ENCODE measurements at regions not wholly inside any gene's neighbourhood (a gene's known extent, or its start where the extent isn't known, plus 50 kb on each side); places are given as distances from the start of the nearest gene placed in this dataset.

DNA sequence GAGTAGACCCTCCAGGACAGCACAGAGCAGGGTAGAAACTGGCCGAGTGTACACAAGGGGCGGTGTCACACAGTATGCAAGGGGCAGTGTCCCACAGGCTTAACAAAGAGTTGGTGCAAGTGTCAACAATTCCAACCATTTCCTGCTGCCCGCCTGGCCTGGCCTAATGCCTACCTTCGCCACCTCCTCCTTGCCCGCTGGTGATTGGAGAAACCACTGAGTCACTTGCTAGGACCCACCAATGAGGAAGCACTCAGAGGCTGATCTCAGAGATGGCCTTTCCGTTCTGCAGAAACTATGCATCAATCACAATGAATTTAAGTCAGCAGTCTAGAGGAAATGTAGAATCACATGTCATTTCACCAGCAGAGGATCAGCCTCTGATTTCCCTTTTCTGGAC, 263.3 kb upstream of the PKDCC start:
- H3K4me3 ChIP-seq (ENCODE audit: low read depth, poor library complexity, severe bottlenecking), result no peak overlapping the region
- TF ChIP-seq, protein P1, sequence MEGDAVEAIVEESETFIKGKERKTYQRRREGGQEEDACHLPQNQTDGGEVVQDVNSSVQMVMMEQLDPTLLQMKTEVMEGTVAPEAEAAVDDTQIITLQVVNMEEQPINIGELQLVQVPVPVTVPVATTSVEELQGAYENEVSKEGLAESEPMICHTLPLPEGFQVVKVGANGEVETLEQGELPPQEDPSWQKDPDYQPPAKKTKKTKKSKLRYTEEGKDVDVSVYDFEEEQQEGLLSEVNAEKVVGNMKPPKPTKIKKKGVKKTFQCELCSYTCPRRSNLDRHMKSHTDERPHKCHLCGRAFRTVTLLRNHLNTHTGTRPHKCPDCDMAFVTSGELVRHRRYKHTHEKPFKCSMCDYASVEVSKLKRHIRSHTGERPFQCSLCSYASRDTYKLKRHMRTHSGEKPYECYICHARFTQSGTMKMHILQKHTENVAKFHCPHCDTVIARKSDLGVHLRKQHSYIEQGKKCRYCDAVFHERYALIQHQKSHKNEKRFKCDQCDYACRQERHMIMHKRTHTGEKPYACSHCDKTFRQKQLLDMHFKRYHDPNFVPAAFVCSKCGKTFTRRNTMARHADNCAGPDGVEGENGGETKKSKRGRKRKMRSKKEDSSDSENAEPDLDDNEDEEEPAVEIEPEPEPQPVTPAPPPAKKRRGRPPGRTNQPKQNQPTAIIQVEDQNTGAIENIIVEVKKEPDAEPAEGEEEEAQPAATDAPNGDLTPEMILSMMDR (IDR thresholded peaks at IDR 0.05), result no peak
- TF ChIP-seq POLR2A (IDR thresholded peaks at IDR 0.05), result no peak
- intact Hi-C loops (cut with DNase I; ENCODE audit: low total_unique reads), result loop anchor here (10.0 kb wide), 1 partner anchor 1870 kb away; no protein-coding TSS in a partner anchor
- no peak for DNase-seq (ENCODE audit: low spot score in 2 of 2)
- 83 to 84% methylated on average over 6 of the region's 6 CpGs for WGBS, 2 donors

DNA sequence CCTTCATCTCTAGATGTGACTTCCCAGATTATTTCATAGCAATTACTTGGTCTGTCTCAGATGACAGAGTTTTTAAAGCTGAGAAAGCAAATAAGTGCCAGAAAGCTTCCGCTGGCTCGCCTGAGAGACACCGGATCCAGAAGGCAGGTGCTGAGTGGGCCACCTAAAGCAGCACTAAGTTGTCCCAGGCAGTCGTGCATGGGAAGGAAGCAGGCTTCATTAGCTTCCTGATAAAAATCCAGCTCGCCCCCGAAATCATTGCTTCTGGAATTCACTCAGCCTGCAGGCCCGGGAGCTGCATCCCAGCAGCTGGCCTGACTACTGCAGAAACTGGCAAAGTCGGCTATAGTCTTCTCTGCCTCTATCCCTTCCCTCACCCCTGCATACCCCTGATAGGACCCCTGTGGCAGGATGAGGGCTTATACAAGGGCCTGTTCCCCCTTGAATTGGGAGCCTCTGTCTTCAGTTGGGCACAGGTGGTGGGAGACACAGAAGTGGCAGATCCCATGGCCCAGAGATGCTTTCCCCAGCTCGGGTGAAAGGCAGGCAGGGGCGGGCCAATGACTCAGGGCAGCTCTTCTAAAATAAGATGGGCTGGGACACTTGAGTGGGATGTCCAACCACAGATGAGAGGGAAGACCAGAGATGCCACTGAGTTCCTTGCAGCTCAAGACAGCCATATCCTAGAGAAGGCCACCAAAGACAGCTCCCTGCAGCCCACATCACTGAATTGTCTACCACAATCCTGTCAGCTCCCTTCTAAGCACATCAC, 262.4 kb upstream of the PKDCC start:
- no peak for TF ChIP-seq POLR2A (IDR thresholded peaks at IDR 0.05)

DNA sequence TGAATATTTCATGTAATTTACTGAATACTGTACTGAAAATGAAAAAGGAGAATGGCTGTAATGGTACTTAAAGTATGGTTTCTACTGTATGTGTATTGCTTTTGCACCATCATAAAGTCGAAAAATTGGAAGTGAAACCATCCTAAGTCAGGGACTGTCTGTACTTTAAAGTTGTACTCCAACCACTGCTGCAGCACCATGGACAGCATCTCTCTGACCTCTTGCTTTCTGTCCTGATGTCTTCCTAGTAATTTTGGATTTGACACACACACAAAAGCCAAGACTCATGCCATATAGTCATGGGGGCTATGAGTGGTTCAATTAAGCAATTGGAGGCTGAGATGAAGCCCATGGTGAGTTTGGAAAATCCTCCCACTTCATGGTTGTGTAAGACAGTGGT, 256.3 kb upstream of the PKDCC start:
- no peak for DNase-seq (ENCODE audit: low spot score in 2 of 2)
- intact Hi-C loops (cut with DNase I; ENCODE audit: low total_unique reads), result no loop called here
- WGBS, 2 donors, result 58 to 60% methylated on average over 1 of the region's 1 CpG

More for the DNA sequence above, 262.4 kb upstream of the PKDCC start:
- intact Hi-C loops (cut with DNase I; ENCODE audit: low total_unique reads), result loop anchor here (10.0 kb wide), 1 partner anchor 1871 kb away; no protein-coding TSS in a partner anchor
- no peak for DNase-seq (ENCODE audit: low spot score in 2 of 2)
- H3K4me3 ChIP-seq (ENCODE audit: low read depth, poor library complexity, severe bottlenecking), result no peak overlapping the region
- 71 to 72% methylated on average over 10 of the region's 10 CpGs for WGBS, 2 donors

DNA sequence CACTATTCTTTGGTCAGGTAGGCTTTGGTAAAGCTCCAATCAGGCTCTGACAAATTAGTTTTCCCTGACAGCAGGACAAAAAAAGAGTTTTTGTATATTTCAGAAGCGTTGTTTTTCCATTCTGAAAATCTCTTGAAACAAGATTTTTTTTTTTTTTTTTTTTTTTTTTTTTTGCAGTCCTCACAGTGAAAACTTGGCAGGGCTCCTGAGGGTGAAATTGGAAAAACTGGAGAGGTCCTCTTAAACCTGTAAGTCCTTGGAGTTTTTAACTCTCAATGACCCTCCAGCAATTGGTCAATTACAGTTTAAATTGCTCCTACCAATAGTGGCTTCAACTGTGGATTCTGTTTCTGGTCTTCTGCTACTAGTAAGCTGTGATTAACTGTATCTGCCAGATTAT, 244.5 kb upstream of the PKDCC start:
- intact Hi-C loops (cut with DNase I; ENCODE audit: low total_unique reads), result no loop called here
- TF ChIP-seq, protein P1 (IDR thresholded peaks at IDR 0.05), result no peak
- TF ChIP-seq POLR2A (IDR thresholded peaks at IDR 0.05), result no peak
- DNase-seq (ENCODE audit: low spot score in 2 of 2), result no peak
- 63 to 70% methylated on average over 1 of the region's 1 CpG for WGBS, 2 donors
- H3K4me3 ChIP-seq (ENCODE audit: low read depth, poor library complexity, severe bottlenecking), result no peak overlapping the region

More for the DNA sequence above, 256.3 kb upstream of the PKDCC start:
- H3K4me3 ChIP-seq (ENCODE audit: low read depth, poor library complexity, severe bottlenecking), result no peak overlapping the region
- TF ChIP-seq POLR2A (IDR thresholded peaks at IDR 0.05), result no peak
- TF ChIP-seq, protein P1 (IDR thresholded peaks at IDR 0.05), result no peak

DNA sequence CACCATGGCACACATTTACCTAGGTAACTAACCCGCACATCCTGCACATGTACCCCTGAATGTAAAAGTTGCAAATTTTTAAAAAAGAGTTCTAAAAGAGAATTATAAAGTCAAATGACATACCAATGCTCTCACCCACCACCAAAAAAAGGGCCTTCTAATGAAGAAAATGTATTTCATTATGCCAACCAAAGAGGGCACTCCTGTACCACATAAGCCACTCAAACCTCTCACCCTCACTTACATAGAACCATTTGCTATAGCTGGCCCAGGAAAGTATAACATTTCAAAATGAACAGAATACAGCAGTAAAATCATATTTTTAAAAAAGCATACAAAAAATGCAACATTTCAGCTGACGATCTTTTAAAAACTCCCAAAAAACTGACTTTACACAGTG, 241.5 kb upstream of the PKDCC start:
- no peak overlapping the region for H3K4me3 ChIP-seq (ENCODE audit: low read depth, poor library complexity, severe bottlenecking)
- DNase-seq (ENCODE audit: low spot score in 2 of 2), result no peak
- TF ChIP-seq POLR2A (IDR thresholded peaks at IDR 0.05), result no peak
- TF ChIP-seq, protein P1 (IDR thresholded peaks at IDR 0.05), result no peak
- WGBS, 2 donors, result 96 to 99% methylated on average over 2 of the region's 2 CpGs
- intact Hi-C loops (cut with DNase I; ENCODE audit: low total_unique reads), result no loop called here

DNA sequence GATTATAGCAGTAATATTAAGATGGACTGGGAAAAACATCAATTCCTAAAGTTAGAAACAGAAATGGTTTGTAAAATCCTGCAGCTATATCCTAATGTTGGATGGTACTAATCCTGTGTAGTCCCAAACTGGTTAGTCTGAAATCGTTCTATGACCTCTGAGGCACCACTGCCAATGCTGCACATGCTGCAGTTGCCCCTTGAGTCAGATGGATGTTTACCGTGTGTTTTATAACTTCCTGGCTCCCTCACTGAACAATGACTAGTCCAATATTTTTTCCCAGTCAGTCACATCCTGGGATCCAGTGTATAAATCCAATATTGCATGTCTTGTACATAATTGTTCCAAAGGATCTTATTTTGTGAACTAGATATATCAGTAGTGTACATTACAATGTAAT, 226.7 kb upstream of the PKDCC start:
- TF ChIP-seq POLR2A (IDR thresholded peaks at IDR 0.05), result no peak
- TF ChIP-seq, protein P1 (IDR thresholded peaks at IDR 0.05), result no peak
- no peak overlapping the region for H3K4me3 ChIP-seq (ENCODE audit: low read depth, poor library complexity, severe bottlenecking)
- intact Hi-C loops (cut with DNase I; ENCODE audit: low total_unique reads), result no loop called here
- DNase-seq (ENCODE audit: low spot score in 2 of 2), result no peak
- WGBS, 2 donors, result 56 to 62% methylated on average over 2 of the region's 2 CpGs
